ENCODE measurements at regions not wholly inside any gene's neighbourhood (a gene's known extent, or its start where the extent isn't known, plus 50 kb on each side); places are given as distances from the start of the nearest gene placed in this dataset.

GRCh38 chr4:24476282-24476681, 108.1 kb downstream of the DHX15 start:
- DNase-seq = no peak

GRCh38 chr4:24475756-24476155, 108.6 kb downstream of the DHX15 start:
- no peak for DNase-seq

- no peak for DNase-seq
Observed at GRCh38 chr4:24473309-24473721, 111.0 kb downstream of the DHX15 start.

GRCh38 chr4:24472514-24473308, 111.6 kb downstream of the DHX15 start:
- no peak for DNase-seq

GRCh38 chr4:24472161-24472510, 112.2 kb downstream of the DHX15 start:
- DNase-seq = no peak

GRCh38 chr4:24471486-24472160, 112.7 kb downstream of the DHX15 start:
- DNase-seq = no peak

- no peak for DNase-seq
Observed at GRCh38 chr4:24470666-24471485, 113.5 kb downstream of the DHX15 start.

- DNase-seq = no peak
Observed at GRCh38 chr4:24468071-24468470, 116.3 kb downstream of the DHX15 start.

GRCh38 chr4:24464566-24464965, 119.8 kb downstream of the DHX15 start:
- no peak for DNase-seq

- DNase-seq = no peak
Observed at GRCh38 chr4:24456431-24456830, 127.9 kb downstream of the DHX15 start.

- DNase-seq = no peak
Observed at GRCh38 chr4:24453951-24454350, 130.4 kb downstream of the DHX15 start.

GRCh38 chr4:24451870-24452269, 132.5 kb downstream of the DHX15 start:
- no peak for DNase-seq

GRCh38 chr4:24443200-24443599, 141.2 kb downstream of the DHX15 start:
- DNase-seq = no peak

- DNase-seq = no peak
Observed at GRCh38 chr4:24440765-24441164, 143.6 kb downstream of the DHX15 start.

GRCh38 chr4:24434241-24434640, 150.1 kb downstream of the DHX15 start:
- no peak for DNase-seq

GRCh38 chr4:24433515-24434214, 150.7 kb downstream of the DHX15 start:
- DNase-seq = no peak

- no peak for DNase-seq
Observed at GRCh38 chr4:24428850-24429249, 155.5 kb downstream of the DHX15 start.

GRCh38 chr4:24426557-24426956, 157.8 kb downstream of the DHX15 start:
- no peak for DNase-seq

- DNase-seq = no peak
Observed at GRCh38 chr4:24425863-24426262, 158.5 kb downstream of the DHX15 start.

GRCh38 chr4:24423670-24424069, 160.7 kb downstream of the DHX15 start:
- DNase-seq = no peak

- DNase-seq = no peak
Observed at GRCh38 chr4:24422644-24423043, 161.7 kb downstream of the DHX15 start.

GRCh38 chr4:24419181-24420034, 164.9 kb downstream of the DHX15 start:
- DNase-seq = peak; percentile 0
